RWPE2 (cell line): ENCODE measurements at regions not wholly inside any gene's neighbourhood (a gene's known extent, or its start where the extent isn't known, plus 50 kb on each side); places are given as distances from the start of the nearest gene placed in this dataset.

Source experiments
- ATAC-seq: fragments of 200-7000 bp; cut with Tn5 transposase; 3 replicates; pipeline ENCODE4 v1.9.1; 2021; ENCODE audit warnings: low read depth
- DNase-seq: peaks from one replicate; pipeline ENCODE4 v3.0.0-alpha.2; 2020; ENCODE audit warnings: low spot score
- H3K27ac ChIP-seq: fragments of 450-650 bp; 2 replicates; pipeline ENCODE4 v1.5.1; 2017; ENCODE audit warnings: mild to moderate bottlenecking; ENCODE audit not compliant: poor library complexity, severe bottlenecking
- H3K27me3 ChIP-seq: fragments of 250-450 bp; sonication (Bioruptor Pico); 2 replicates; pipeline ENCODE4 v1.5.1; 2021; ENCODE audit warnings: mild to moderate bottlenecking, moderate library complexity; ENCODE audit not compliant: insufficient read depth, poor library complexity, severe bottlenecking
- H3K36me3 ChIP-seq: fragments of 250-450 bp; sonication (Bioruptor Pico); 2 replicates; pipeline ENCODE4 v1.5.1; 2020; ENCODE audit warnings: low read depth, mild to moderate bottlenecking, moderate library complexity
- H3K4me1 ChIP-seq: fragments of 250-450 bp; sonication (Bioruptor Pico); 2 replicates; pipeline ENCODE4 v1.5.1; 2021; ENCODE audit warnings: mild to moderate bottlenecking, moderate library complexity; ENCODE audit not compliant: insufficient read depth, poor library complexity, severe bottlenecking
- H3K4me3 ChIP-seq: fragments of 250-450 bp; sonication (Bioruptor Pico); 2 replicates; pipeline ENCODE4 v1.5.1; 2021; ENCODE audit warnings: mild to moderate bottlenecking, moderate library complexity; ENCODE audit not compliant: severe bottlenecking
- H3K9me3 ChIP-seq: fragments of 250-450 bp; sonication (Bioruptor Pico); 2 replicates; pipeline ENCODE4 v1.5.1; 2021; ENCODE audit warnings: mild to moderate bottlenecking, moderate library complexity; ENCODE audit not compliant: severe bottlenecking
- TF ChIP-seq, protein P1 (sequence below): fragments of 450-650 bp; IDR thresholded peaks from one replicate; pipeline ENCODE4 v1.5.1; 2017; ENCODE audit warnings: mild to moderate bottlenecking, moderate library complexity; ENCODE audit not compliant: poor library complexity, severe bottlenecking

DNA sequence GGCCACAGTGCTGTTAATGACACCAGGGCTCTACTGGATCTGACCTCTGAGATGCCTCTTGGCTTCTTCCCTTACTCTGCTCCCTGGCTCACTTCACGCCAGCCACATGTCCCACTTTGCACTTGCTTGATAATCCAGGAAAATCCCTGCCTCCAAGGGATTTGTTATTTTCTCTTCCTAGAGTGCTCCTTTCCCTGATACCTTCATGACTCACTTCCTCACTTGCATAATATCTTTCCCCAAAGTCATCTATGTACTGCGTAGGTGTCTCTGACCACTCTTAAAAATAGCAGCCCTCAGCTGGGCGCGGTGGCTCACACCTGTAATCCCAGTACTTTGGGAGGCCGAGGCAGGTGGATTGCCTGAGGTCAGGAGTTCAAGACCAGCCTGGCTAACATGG, 572.3 kb downstream of the PLCL1 start:
- TF ChIP-seq, protein P1, sequence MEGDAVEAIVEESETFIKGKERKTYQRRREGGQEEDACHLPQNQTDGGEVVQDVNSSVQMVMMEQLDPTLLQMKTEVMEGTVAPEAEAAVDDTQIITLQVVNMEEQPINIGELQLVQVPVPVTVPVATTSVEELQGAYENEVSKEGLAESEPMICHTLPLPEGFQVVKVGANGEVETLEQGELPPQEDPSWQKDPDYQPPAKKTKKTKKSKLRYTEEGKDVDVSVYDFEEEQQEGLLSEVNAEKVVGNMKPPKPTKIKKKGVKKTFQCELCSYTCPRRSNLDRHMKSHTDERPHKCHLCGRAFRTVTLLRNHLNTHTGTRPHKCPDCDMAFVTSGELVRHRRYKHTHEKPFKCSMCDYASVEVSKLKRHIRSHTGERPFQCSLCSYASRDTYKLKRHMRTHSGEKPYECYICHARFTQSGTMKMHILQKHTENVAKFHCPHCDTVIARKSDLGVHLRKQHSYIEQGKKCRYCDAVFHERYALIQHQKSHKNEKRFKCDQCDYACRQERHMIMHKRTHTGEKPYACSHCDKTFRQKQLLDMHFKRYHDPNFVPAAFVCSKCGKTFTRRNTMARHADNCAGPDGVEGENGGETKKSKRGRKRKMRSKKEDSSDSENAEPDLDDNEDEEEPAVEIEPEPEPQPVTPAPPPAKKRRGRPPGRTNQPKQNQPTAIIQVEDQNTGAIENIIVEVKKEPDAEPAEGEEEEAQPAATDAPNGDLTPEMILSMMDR, result no peak
- H3K4me1 ChIP-seq, result no peaks in the 10 kb centered on the region
- H3K9me3 ChIP-seq, result no peaks in the 10 kb centered on the region
- no peak overlapping the region for H3K27ac ChIP-seq
- no peak overlapping the region for H3K4me3 ChIP-seq
- ATAC-seq (peak; percentile 73), DNase-seq (no peak)
- no peaks in the 10 kb centered on the region for H3K27me3 ChIP-seq
- no peaks in the 10 kb centered on the region for H3K36me3 ChIP-seq

DNA sequence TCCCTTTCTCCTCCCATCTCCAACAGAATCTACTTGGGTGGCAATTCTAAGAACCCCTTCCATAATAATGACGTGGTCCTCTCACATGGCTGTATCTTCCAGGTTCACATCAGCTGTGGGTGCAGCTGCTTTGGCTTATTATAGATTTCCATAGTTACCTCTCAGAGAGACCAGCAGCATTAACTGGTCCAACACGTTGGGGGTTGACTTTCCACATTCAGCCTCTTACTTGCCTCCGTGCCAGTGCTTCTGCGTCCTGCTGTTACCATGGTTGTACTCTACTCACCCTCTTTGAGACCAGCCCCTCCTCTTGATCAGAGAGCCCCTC, 570.7 kb downstream of the PLCL1 start:
- Histone ChIP-seq H3K4me1 (no peaks in the 10 kb centered on the region), H3K4me3 (no peak overlapping the region), H3K27me3 (no peaks in the 10 kb centered on the region), H3K36me3 (no peaks in the 10 kb centered on the region), H3K27ac (no peak overlapping the region), H3K9me3 (no peaks in the 10 kb centered on the region)
- ATAC-seq (no peak), DNase-seq (no peak)
- TF ChIP-seq, protein P1, result no peak

DNA sequence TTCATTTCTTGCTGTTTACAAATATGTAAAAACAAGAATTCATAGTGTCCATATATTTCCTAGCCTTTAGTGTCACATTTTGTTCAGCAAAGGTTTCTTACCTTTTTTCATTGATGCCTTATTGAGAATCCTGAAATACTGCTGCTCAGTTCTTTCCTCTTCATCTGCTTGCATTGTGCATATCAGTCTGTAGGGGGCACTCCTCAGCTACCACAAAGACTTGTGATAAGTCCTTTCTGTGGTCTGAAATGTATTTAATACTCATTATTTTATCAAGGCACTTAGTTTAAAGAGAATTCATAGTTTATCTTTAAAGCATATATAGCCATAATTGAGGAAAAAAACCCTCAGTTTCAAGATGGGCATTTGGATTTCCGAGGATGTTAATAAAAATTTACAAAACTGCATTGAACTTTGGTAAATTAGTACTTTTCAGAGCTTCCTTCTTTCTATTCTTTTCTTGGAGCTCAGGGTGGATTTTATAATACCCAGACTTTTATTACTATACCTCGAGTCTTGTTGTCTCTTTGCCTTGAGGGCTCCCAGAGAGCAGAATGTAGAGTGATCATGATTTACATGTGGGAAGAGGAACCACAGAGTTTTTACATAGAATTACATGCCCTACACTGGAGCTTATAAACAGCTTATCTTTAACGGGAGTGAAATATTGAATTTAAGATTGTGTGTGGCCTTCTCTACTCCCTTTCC, 570.1 kb downstream of the PLCL1 start:
- H3K27ac ChIP-seq, result no peak overlapping the region
- DNase-seq, result no peak
- no peaks in the 10 kb centered on the region for H3K4me1 ChIP-seq
- no peaks in the 10 kb centered on the region for H3K36me3 ChIP-seq
- H3K9me3 ChIP-seq, result no peaks in the 10 kb centered on the region
- H3K4me3 ChIP-seq, result no peak overlapping the region
- ATAC-seq, result no peak
- no peaks in the 10 kb centered on the region for H3K27me3 ChIP-seq
- TF ChIP-seq, protein P1, result peak; percentile 84

DNA sequence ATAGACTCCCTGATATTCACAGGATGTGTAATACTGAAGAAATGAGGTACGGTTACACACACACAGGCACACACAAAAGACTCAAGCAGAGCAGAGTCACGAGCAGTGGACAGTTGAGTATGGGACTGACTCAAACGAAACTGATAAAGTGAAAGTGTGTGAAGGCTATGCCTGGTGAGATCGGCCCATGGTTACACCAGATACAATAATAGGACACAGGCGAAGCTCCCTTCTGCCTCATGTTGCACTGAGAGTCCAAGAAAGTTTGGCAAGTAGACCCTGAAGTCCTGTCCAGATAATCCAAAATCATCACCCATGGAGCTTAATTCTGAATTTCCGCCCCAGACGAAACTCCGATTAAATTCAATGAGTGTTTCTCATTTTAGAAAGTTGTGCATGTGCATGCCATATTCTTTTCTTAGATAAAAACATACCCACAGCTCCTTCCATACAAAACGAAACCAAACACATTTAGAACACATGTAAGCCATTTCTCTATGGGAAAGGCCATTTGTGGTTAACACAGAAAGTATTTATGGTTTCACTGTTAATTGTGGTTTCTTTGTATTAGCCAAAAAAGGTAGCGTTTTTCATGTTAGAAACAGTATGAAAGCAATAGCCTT, 567.6 kb downstream of the PLCL1 start:
- no peaks in the 10 kb centered on the region for H3K4me1 ChIP-seq
- ATAC-seq (peak; percentile 30; the same call in 1 of the 3 replicates), DNase-seq (no peak)
- no peak overlapping the region for H3K4me3 ChIP-seq
- no peaks in the 10 kb centered on the region for H3K27me3 ChIP-seq
- no peaks in the 10 kb centered on the region for H3K9me3 ChIP-seq
- no peaks in the 10 kb centered on the region for H3K36me3 ChIP-seq
- H3K27ac ChIP-seq, result no peak overlapping the region
- TF ChIP-seq, protein P1, result no peak

DNA sequence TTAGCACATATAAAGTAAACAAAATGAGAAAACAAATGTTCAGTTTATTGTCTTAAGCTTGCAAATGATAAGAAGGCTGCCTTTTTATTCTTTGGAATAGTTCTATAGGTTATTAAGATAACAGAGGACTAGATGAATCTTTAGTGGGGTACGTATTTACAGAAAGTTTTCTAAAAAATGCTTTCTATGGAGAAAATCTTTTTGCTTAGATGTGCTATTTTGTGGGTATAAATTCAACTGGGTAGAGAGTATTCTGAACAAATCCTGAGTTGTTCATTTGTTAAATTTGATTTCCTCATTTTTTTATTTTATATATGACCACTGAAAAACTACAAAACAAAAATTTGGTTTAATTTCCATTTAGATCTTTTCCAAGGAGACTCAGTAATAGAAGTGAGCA, 566.9 kb downstream of the PLCL1 start:
- H3K4me3 ChIP-seq, result no peak overlapping the region
- H3K27me3 ChIP-seq, result no peaks in the 10 kb centered on the region
- DNase-seq, result no peak
- TF ChIP-seq, protein P1, result no peak
- H3K36me3 ChIP-seq, result no peaks in the 10 kb centered on the region
- H3K9me3 ChIP-seq, result no peaks in the 10 kb centered on the region
- H3K4me1 ChIP-seq, result no peaks in the 10 kb centered on the region
- no peak overlapping the region for H3K27ac ChIP-seq
- ATAC-seq, result no peak
